Large intestine (tissue), 3 donors: ENCODE measurements at regions not wholly inside any gene's neighbourhood (a gene's known extent, or its start where the extent isn't known, plus 50 kb on each side); places are given as distances from the start of the nearest gene placed in this dataset.

Experiments used
- DNase-seq, 2 donors: peaks; one replicate each; pipeline versions ENCODE4 v3.0.0 to v3.0.0-alpha.2; 2013
- H3K27ac ChIP-seq: one replicate; pipeline ENCODE4 v1.5.1; 2013; ENCODE audit warnings: low read length
- H3K27me3 ChIP-seq: 2 replicates; pipeline ENCODE4 v1.6.1; 2013; ENCODE audit warnings: low read length; ENCODE audit not compliant: control insufficient read depth, insufficient read depth
- H3K36me3 ChIP-seq: 2 replicates; pipeline ENCODE4 v1.6.1; 2013; ENCODE audit warnings: low read length; ENCODE audit not compliant: control insufficient read depth, insufficient read depth
- H3K4me1 ChIP-seq: one replicate; pipeline ENCODE4 v1.6.1; 2013; ENCODE audit warnings: low read length; ENCODE audit not compliant: control insufficient read depth, insufficient read depth
- H3K4me3 ChIP-seq: one replicate; pipeline ENCODE4 v1.5.1; 2013; ENCODE audit warnings: low read length
- H3K9me3 ChIP-seq: one replicate; pipeline ENCODE4 v1.6.1; 2013; ENCODE audit warnings: mild to moderate bottlenecking, low read depth, low read length, moderate library complexity; ENCODE audit not compliant: control insufficient read depth
- WGBS: methylation state at CpG from one replicate; pipeline ENCODE4 v1.1.5; 2013; ENCODE audit warnings: low lambda C conversion rate; ENCODE audit not compliant: insufficient coverage; 5-methylcytosine and 5-hydroxymethylcytosine counted together

GRCh38 chr16:5541356-5541755 is 443.8 kb upstream of the EEF2KMT start:
- no peaks in the 10 kb centered on the region for H3K9me3 ChIP-seq
- no peak overlapping the region for H3K4me3 ChIP-seq
- no peak overlapping the region for H3K27ac ChIP-seq
- no peaks in the 10 kb centered on the region for H3K4me1 ChIP-seq
- no peaks in the 10 kb centered on the region for H3K36me3 ChIP-seq
- WGBS: no CpG with 5 or more reads among the region's 3 CpGs
- DNase-seq: no peak
- no peaks in the 10 kb centered on the region for H3K27me3 ChIP-seq

- Histone ChIP-seq H3K27me3 (no peaks in the 10 kb centered on the region), H3K27ac (no peak overlapping the region), H3K4me3 (no peak overlapping the region), H3K36me3 (no peaks in the 10 kb centered on the region), H3K4me1 (no peaks in the 10 kb centered on the region), H3K9me3 (no peaks in the 10 kb centered on the region)
- DNase-seq: no peak
- no CpG with 5 or more reads among the region's 1 CpG for WGBS
Measured at GRCh38 chr16:5537347-5537746, 439.8 kb upstream of the EEF2KMT start.

GRCh38 chr16:5533321-5533888 is 435.8 kb upstream of the EEF2KMT start:
- no peaks in the 10 kb centered on the region for H3K36me3 ChIP-seq
- no peaks in the 10 kb centered on the region for H3K4me1 ChIP-seq
- no CpG with 5 or more reads among the region's 3 CpGs for whole genome bisulfite sequencing
- H3K4me3 ChIP-seq: no peak overlapping the region
- no peaks in the 10 kb centered on the region for H3K27me3 ChIP-seq
- DNase-seq: no peak
- H3K9me3 ChIP-seq: no peaks in the 10 kb centered on the region
- H3K27ac ChIP-seq: no peak overlapping the region

GRCh38 chr16:5527817-5528216 is 430.2 kb upstream of the EEF2KMT start:
- Histone ChIP-seq H3K9me3 (no peaks in the 10 kb centered on the region), H3K4me3 (no peak overlapping the region), H3K36me3 (no peaks in the 10 kb centered on the region), H3K27ac (no peak overlapping the region), H3K27me3 (peaks cover 5% of the 10 kb centered on the region), H3K4me1 (no peaks in the 10 kb centered on the region)
- no CpG with 5 or more reads among the region's 5 CpGs for WGBS
- DNase-seq: no peak

GRCh38 chr16:5526826-5527225 is 429.2 kb upstream of the EEF2KMT start:
- no peak overlapping the region for H3K4me3 ChIP-seq
- no peaks in the 10 kb centered on the region for H3K4me1 ChIP-seq
- no CpG with 5 or more reads among the region's 8 CpGs for WGBS
- H3K36me3 ChIP-seq: no peaks in the 10 kb centered on the region
- DNase-seq: no peak
- no peak overlapping the region for H3K27ac ChIP-seq
- H3K9me3 ChIP-seq: no peaks in the 10 kb centered on the region
- peaks cover 5% of the 10 kb centered on the region for H3K27me3 ChIP-seq

GRCh38 chr16:5523829-5524228 is 426.2 kb upstream of the EEF2KMT start:
- H3K9me3 ChIP-seq: no peaks in the 10 kb centered on the region
- peaks cover 5% of the 10 kb centered on the region for H3K27me3 ChIP-seq
- H3K4me1 ChIP-seq: no peaks in the 10 kb centered on the region
- no CpG with 5 or more reads among the region's 10 CpGs for WGBS
- no peak overlapping the region for H3K4me3 ChIP-seq
- H3K36me3 ChIP-seq: no peaks in the 10 kb centered on the region
- DNase-seq: no peak
- no peak overlapping the region for H3K27ac ChIP-seq

GRCh38 chr16:5516115-5516514 is 418.5 kb upstream of the EEF2KMT start:
- Histone ChIP-seq H3K4me1 (no peaks in the 10 kb centered on the region), H3K27me3 (no peaks in the 10 kb centered on the region), H3K9me3 (no peaks in the 10 kb centered on the region), H3K27ac (no peak overlapping the region), H3K4me3 (no peak overlapping the region), H3K36me3 (no peaks in the 10 kb centered on the region)
- DNase-seq: no peak

GRCh38 chr16:5512014-5512413 is 414.4 kb upstream of the EEF2KMT start:
- Histone ChIP-seq H3K4me3 (no peak overlapping the region), H3K9me3 (no peaks in the 10 kb centered on the region), H3K4me1 (no peaks in the 10 kb centered on the region), H3K36me3 (no peaks in the 10 kb centered on the region), H3K27ac (no peak overlapping the region), H3K27me3 (no peaks in the 10 kb centered on the region)
- no peak for DNase-seq
- WGBS: no CpG with 5 or more reads among the region's 4 CpGs

- Histone ChIP-seq H3K4me3 (no peak overlapping the region), H3K27me3 (no peaks in the 10 kb centered on the region), H3K4me1 (no peaks in the 10 kb centered on the region), H3K27ac (no peak overlapping the region), H3K9me3 (no peaks in the 10 kb centered on the region), H3K36me3 (no peaks in the 10 kb centered on the region)
- WGBS: 20% methylated on average over 1 of the region's 5 CpGs
- DNase-seq: no peak
Measured at GRCh38 chr16:5510819-5511370, 413.3 kb upstream of the EEF2KMT start.

GRCh38 chr16:5509794-5510193 is 412.2 kb upstream of the EEF2KMT start:
- WGBS: no CpG with 5 or more reads among the region's 9 CpGs
- H3K27ac ChIP-seq: no peak overlapping the region
- no peak overlapping the region for H3K4me3 ChIP-seq
- H3K27me3 ChIP-seq: no peaks in the 10 kb centered on the region
- no peak for DNase-seq
- H3K9me3 ChIP-seq: no peaks in the 10 kb centered on the region
- H3K4me1 ChIP-seq: no peaks in the 10 kb centered on the region
- H3K36me3 ChIP-seq: no peaks in the 10 kb centered on the region

- H3K27ac ChIP-seq: no peak overlapping the region
- no CpG with 5 or more reads among the region's 7 CpGs for WGBS
- no peaks in the 10 kb centered on the region for H3K9me3 ChIP-seq
- H3K27me3 ChIP-seq: no peaks in the 10 kb centered on the region
- no peaks in the 10 kb centered on the region for H3K4me1 ChIP-seq
- DNase-seq: no peak
- H3K4me3 ChIP-seq: no peak overlapping the region
- H3K36me3 ChIP-seq: no peaks in the 10 kb centered on the region
Measured at GRCh38 chr16:5509336-5509735, 411.7 kb upstream of the EEF2KMT start.
